Calu3 (cell line): ENCODE measurements at regions not wholly inside any gene's neighbourhood (a gene's known extent, or its start where the extent isn't known, plus 50 kb on each side); places are given as distances from the start of the nearest gene placed in this dataset.

Experiments
- BruUV-seq: library from RNA; stranded (reverse); fragments of 400-500 nt; replicated peaks from 2 replicates; lab custom pipeline; 2021; lab: Mats Ljungman, UMichigan
- CTCF ChIA-PET: fragments of 300-600 bp; sonication (Branson Sonifier 250); formaldehyde crosslinking; loops from one replicate; lab custom pipeline; 2022; ENCODE audit warnings: antibody characterized with exemption; lab: Charles Lee
- DNase-seq: peaks from one replicate; pipeline ENCODE4 v3.0.0; 2022
- H3K27ac Mint-ChIP-seq: one replicate; pipeline ENCODE4 v1.8.0; 2022; ENCODE audit warnings: mixed read lengths; ENCODE audit not compliant: unreplicated experiment
- H3K27me3 Mint-ChIP-seq: one replicate; pipeline ENCODE4 v1.8.0; 2022; ENCODE audit warnings: mixed read lengths; ENCODE audit not compliant: unreplicated experiment
- H3K36me3 Mint-ChIP-seq: one replicate; pipeline ENCODE4 v1.8.0; 2022; ENCODE audit warnings: mild to moderate bottlenecking, moderate library complexity, mixed read lengths; ENCODE audit not compliant: insufficient read depth, unreplicated experiment
- H3K4me1 Mint-ChIP-seq: one replicate; pipeline ENCODE4 v1.8.0; 2022; ENCODE audit warnings: mild to moderate bottlenecking, low read depth, mixed read lengths; ENCODE audit not compliant: unreplicated experiment
- H3K4me3 Mint-ChIP-seq: one replicate; pipeline ENCODE4 v1.8.0; 2022; ENCODE audit warnings: mild to moderate bottlenecking, low read depth, moderate library complexity, mixed read lengths; ENCODE audit not compliant: unreplicated experiment
- H3K9me3 Mint-ChIP-seq: one replicate; pipeline ENCODE4 v1.8.0; 2022; ENCODE audit warnings: low read depth, mixed read lengths; ENCODE audit not compliant: unreplicated experiment
- CTCF ChIP-seq: fragments of 200-600 bp; IDR thresholded peaks from one replicate; pipeline ENCODE4 v1.8.0; 2022; ENCODE audit warnings: antibody characterized with exemption; ENCODE audit not compliant: unreplicated experiment
- intact Hi-C: fragments of 100-400 bp; cut with micrococcal nuclease; formaldehyde crosslinking; loops from one replicate; pipeline ENCODE4 v1.10.0; 2022; ENCODE audit not compliant: unreplicated experiment

- CTCF ChIA-PET = no interaction called here
- no peaks in the 10 kb centered on the region for H3K36me3 Mint-ChIP-seq
These were observed 875.4 kb downstream of the SORCS3 start for GRCh38 chr10:105516511-105516910.

GRCh38 chr10:105514106-105514505 lies 873.0 kb downstream of the SORCS3 start:
- intact Hi-C loops = no loop called here
- Mint-ChIP-seq H3K27me3 (no peaks in the 10 kb centered on the region), H3K4me1 (no peaks in the 10 kb centered on the region), H3K4me3 (no peak overlapping the region), H3K36me3 (no peaks in the 10 kb centered on the region), H3K9me3 (peaks cover 6% of the 10 kb centered on the region), H3K27ac (no peak overlapping the region)
- DNase-seq = no peak
- BruUV-seq = no TSS peak
- CTCF ChIA-PET = no interaction called here
- no peak for TF ChIP-seq CTCF

More at GRCh38 chr10:105516511-105516910, 875.4 kb downstream of the SORCS3 start:
- Mint-ChIP-seq H3K9me3 (peaks cover 6% of the 10 kb centered on the region), H3K27ac (no peak overlapping the region), H3K4me3 (no peak overlapping the region), H3K4me1 (no peaks in the 10 kb centered on the region), H3K27me3 (no peaks in the 10 kb centered on the region)
- BruUV-seq = no TSS peak
- intact Hi-C loops = no loop called here
- DNase-seq = no peak
- TF ChIP-seq CTCF = no peak

- CTCF ChIA-PET = no interaction called here
- Mint-ChIP-seq H3K27me3 (no peaks in the 10 kb centered on the region), H3K36me3 (no peaks in the 10 kb centered on the region), H3K9me3 (no peaks in the 10 kb centered on the region), H3K4me1 (no peaks in the 10 kb centered on the region), H3K27ac (no peak overlapping the region), H3K4me3 (no peak overlapping the region)
- intact Hi-C loops = no loop called here
- TF ChIP-seq CTCF = no peak
- no TSS peak for BruUV-seq
- DNase-seq = no peak
These were observed 868.4 kb downstream of the SORCS3 start for GRCh38 chr10:105509517-105509916.

GRCh38 chr10:105506262-105506661 lies 865.2 kb downstream of the SORCS3 start:
- BruUV-seq = no TSS peak
- no peak overlapping the region for H3K27ac Mint-ChIP-seq
- no peak for DNase-seq
- CTCF ChIA-PET = no interaction called here
- TF ChIP-seq CTCF = no peak
- H3K4me3 Mint-ChIP-seq = no peak overlapping the region
- no peaks in the 10 kb centered on the region for H3K4me1 Mint-ChIP-seq
- peaks cover 2% of the 10 kb centered on the region for H3K9me3 Mint-ChIP-seq
- intact Hi-C loops = no loop called here
- no peaks in the 10 kb centered on the region for H3K36me3 Mint-ChIP-seq
- H3K27me3 Mint-ChIP-seq = no peaks in the 10 kb centered on the region
